SK-N-SH (cell line): ENCODE measurements at regions not wholly inside any gene's neighbourhood (a gene's known extent, or its start where the extent isn't known, plus 50 kb on each side); places are given as distances from the start of the nearest gene placed in this dataset.
A peak's percentile ranks its signal among the peaks of the same experiment; 100 is the strongest.

ENCODE experiments used
- CTCF ChIA-PET: fragments of 300-600, 350-600 bp; formaldehyde crosslinking; extraction: SDS; loops from one replicate; lab custom pipeline; 2021; lab: Yijun Ruan, JAX
- POLR2A ChIA-PET: fragments of 350-600 bp; sonication (Branson Sonifier 250); formaldehyde crosslinking; extraction: SDS; loops from one replicate; lab custom pipeline; 2020; ENCODE audit warnings: antibody characterized with exemption, inconsistent platforms; lab: Yijun Ruan, JAX
- DNase-seq: peaks from one replicate; pipeline ENCODE4 v3.0.0; 2012
- H2AFZ ChIP-seq: fragments of 200-600 bp; sonication (generic); 2 replicates; pipeline ENCODE4 v1.8.1; 2016; ENCODE audit warnings: antibody characterized with exemption, mild to moderate bottlenecking, low read depth
- H3F3A ChIP-seq: fragments of 200-600 bp; sonication (generic); replicated peaks from 2 replicates; pipeline ENCODE3; 2016; ENCODE audit warnings: antibody characterized with exemption, mild to moderate bottlenecking; ENCODE audit not compliant: insufficient read depth
- H3K27ac ChIP-seq, 2 experiments: fragments of 200-500 bp in 1 of 2; fragments of 200-600 bp in 1 of 2; sonication (Bioruptor generic) in 1 of 2; sonication (generic), shearing (Covaris generic) in 1 of 2; 2 replicates each; pipeline versions ENCODE4 v1.5.1 to v1.6.1; 2014 to 2016; ENCODE audit warnings: low read depth in 2 of 2, inconsistent platforms in 1 of 2, low read length in 1 of 2, mild to moderate bottlenecking in 1 of 2, mixed read lengths in 1 of 2
- H3K27me3 ChIP-seq: fragments of 200-600 bp; sonication (generic), shearing (Covaris generic); 2 replicates; pipeline ENCODE4 v1.6.1; 2016; ENCODE audit warnings: mixed run types; ENCODE audit not compliant: insufficient read depth
- H3K36me3 ChIP-seq, 2 experiments: fragments of 200-500 bp in 1 of 2; fragments of 200-600 bp in 1 of 2; sonication (Bioruptor generic) in 1 of 2; sonication (generic) in 1 of 2; replicated peaks in 1 of 2; 2 replicates each; pipeline versions ENCODE3 to v1.5.1; 2014 to 2016; ENCODE audit warnings: low read length in 1 of 2, mild to moderate bottlenecking in 1 of 2; ENCODE audit not compliant: insufficient read depth in 2 of 2, control insufficient read depth in 1 of 2
- H3K4me1 ChIP-seq, 2 experiments: fragments of 200-500 bp in 1 of 2; fragments of 200-600 bp in 1 of 2; sonication (Bioruptor generic) in 1 of 2; sonication (generic), shearing (Covaris generic) in 1 of 2; 2 replicates each; pipeline versions ENCODE4 v1.5.1 to v1.6.1; 2014 to 2016; ENCODE audit warnings: low read depth in 1 of 2, low read length in 1 of 2, mixed run types in 1 of 2; ENCODE audit not compliant: insufficient read depth in 2 of 2, control insufficient read depth in 1 of 2
- H3K4me2 ChIP-seq: fragments of 200-600 bp; sonication (generic), shearing (Covaris generic); 2 replicates; pipeline ENCODE4 v1.6.1; 2017; ENCODE audit warnings: mixed run types
- H3K4me3 ChIP-seq, 2 experiments: fragments of 200-500 bp in 1 of 2; fragments of 200-600 bp in 1 of 2; sonication (Bioruptor generic) in 1 of 2; sonication (generic), shearing (Covaris generic) in 1 of 2; 2 replicates each; pipeline versions ENCODE4 v1.5.1 to v1.8.1; 2014 to 2016; ENCODE audit warnings: low read depth in 2 of 2, inconsistent platforms in 1 of 2, low read length in 1 of 2, mild to moderate bottlenecking in 1 of 2, mixed read lengths in 1 of 2, moderate library complexity in 1 of 2
- H3K79me2 ChIP-seq: fragments of 200-600 bp; sonication (generic); 2 replicates; pipeline ENCODE4 v1.8.1; 2017; ENCODE audit warnings: mild to moderate bottlenecking; ENCODE audit not compliant: insufficient read depth
- H3K9ac ChIP-seq: fragments of 200-600 bp; sonication (generic); 2 replicates; pipeline ENCODE4 v1.6.1; 2017; ENCODE audit warnings: mixed run types
- H3K9me2 ChIP-seq: fragments of 200-600 bp; sonication (generic); 2 replicates; pipeline ENCODE4 v1.6.1; 2017; ENCODE audit warnings: mixed run types
- H3K9me3 ChIP-seq: fragments of 200-600 bp; sonication (generic); 2 replicates; pipeline ENCODE4 v1.6.1; 2017; ENCODE audit warnings: mixed run types, mild to moderate bottlenecking, moderate library complexity
- H4K20me1 ChIP-seq: fragments of 200-600 bp; sonication (generic); 2 replicates; pipeline ENCODE4 v1.6.1; 2017; ENCODE audit warnings: mild to moderate bottlenecking, mixed run types; ENCODE audit not compliant: insufficient read depth
- EP300 ChIP-seq, 2 experiments: IDR thresholded peaks; 2 replicates each; pipeline versions ENCODE4 v1.4.0 to v1.6.1; 2012; ENCODE audit warnings: borderline replicate concordance in 1 of 2, low read depth in 1 of 2, low read length in 1 of 2
- GABPA ChIP-seq: IDR thresholded peaks from 2 replicates; pipeline ENCODE4 v1.4.0; 2012; ENCODE audit warnings: low read depth, mild to moderate bottlenecking
- MXI1 ChIP-seq: IDR thresholded peaks from 2 replicates; pipeline ENCODE4 v1.6.1; 2012; ENCODE audit warnings: mild to moderate bottlenecking, low read depth, low read length, improper control_type of control experiment
- NFIC ChIP-seq: IDR thresholded peaks from 2 replicates; pipeline ENCODE4 v1.4.0; 2012; ENCODE audit warnings: borderline replicate concordance
- POLR2AphosphoS5 ChIP-seq: IDR thresholded peaks from 2 replicates; pipeline ENCODE4 v1.6.1; 2012; ENCODE audit warnings: low read depth, low read length
- RAD21 ChIP-seq: IDR thresholded peaks from 2 replicates; pipeline ENCODE4 v1.6.1; 2012; ENCODE audit warnings: mild to moderate bottlenecking, low read length
- RCOR1 ChIP-seq: fragments of 150-350 bp; IDR thresholded peaks from 2 replicates; pipeline ENCODE4 v1.6.1; 2017; ENCODE audit warnings: antibody characterized with exemption, low read length
- RXRA ChIP-seq: IDR thresholded peaks from 2 replicates; pipeline ENCODE4 v1.4.0; 2012; ENCODE audit warnings: low read depth, mild to moderate bottlenecking, borderline replicate concordance
- SMC3 ChIP-seq: IDR thresholded peaks from 2 replicates; pipeline ENCODE4 v1.6.1; 2012; ENCODE audit warnings: low read depth, low read length, improper control_type of control experiment
- TAF1 ChIP-seq: IDR thresholded peaks from 2 replicates; pipeline ENCODE4 v1.6.1; 2012; ENCODE audit warnings: low read depth, mild to moderate bottlenecking, low read length, moderate library complexity, borderline replicate concordance
- TCF12 ChIP-seq: IDR thresholded peaks from 2 replicates; pipeline ENCODE4 v1.4.0; 2012
- WGBS: methylation state at CpG from one replicate; pipeline ENCODE4 v1.1.6; 2017; ENCODE audit warnings: low lambda C conversion rate; 5-methylcytosine and 5-hydroxymethylcytosine counted together
- TF ChIP-seq, protein P1 (sequence below): IDR thresholded peaks from 2 replicates; pipeline ENCODE4 v1.4.0; 2012; ENCODE audit warnings: low read depth, borderline replicate concordance
- TF ChIP-seq, protein P2 (sequence below): IDR thresholded peaks from 2 replicates; pipeline ENCODE4; 2012

DNA sequence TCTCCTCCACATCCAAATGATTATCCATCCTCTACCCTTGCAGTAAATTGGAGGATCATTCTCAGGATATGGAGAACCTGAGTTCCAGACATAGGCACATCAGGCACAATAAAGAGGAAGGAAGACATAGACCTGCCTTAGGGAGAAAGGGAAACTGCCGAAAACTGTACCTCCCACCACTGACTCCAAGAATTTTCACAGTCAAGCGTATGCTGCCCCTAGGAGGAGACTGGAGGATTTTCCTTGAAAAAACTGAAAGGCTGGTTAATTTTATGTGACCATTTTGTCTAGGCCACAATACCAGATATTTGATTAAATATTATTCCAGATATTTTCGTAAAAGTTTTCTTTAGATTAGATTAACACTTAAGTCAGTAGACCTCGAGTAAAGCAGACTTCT is 638.5 kb upstream of the PKDCC start:
- CTCF ChIA-PET, result interaction anchor here (1.0 kb wide), 1 partner anchor 13 kb away, joined by 3 read pairs; no protein-coding TSS in a partner anchor

DNA sequence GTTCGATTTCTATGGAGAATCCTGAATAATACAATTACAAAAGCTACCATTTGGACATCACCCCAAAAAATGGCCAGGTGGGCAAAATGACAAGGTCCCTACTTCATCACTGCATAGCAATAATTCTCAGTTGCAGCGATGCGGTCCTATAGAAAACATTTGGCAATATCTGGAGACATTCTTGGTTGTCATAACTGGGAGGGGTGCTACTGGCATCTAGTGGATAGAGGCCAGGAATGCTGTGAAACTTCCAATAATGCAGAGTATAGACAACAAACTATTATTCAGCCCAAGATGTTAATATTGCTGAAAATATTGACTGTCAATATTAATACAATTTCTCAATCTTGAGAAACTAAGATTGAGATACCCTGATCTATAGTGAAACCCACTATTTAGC is 637.8 kb upstream of the PKDCC start:
- H3K9ac ChIP-seq, result no peak overlapping the region
- CTCF ChIA-PET, result interaction anchor here (0.6 to 1.0 kb wide), 2 partner anchors 12 to 1051 kb away, joined by 3 read pairs; no protein-coding TSS in a partner anchor
- no peaks in the 10 kb centered on the region for H4K20me1 ChIP-seq

More for the DNA sequence above, 638.5 kb upstream of the PKDCC start:
- no peaks in the 10 kb centered on the region for H3K9me3 ChIP-seq
- no peaks in the 10 kb centered on the region for H3K27me3 ChIP-seq
- H3K79me2 ChIP-seq, result no peaks in the 10 kb centered on the region
- H2AFZ ChIP-seq, result no peak overlapping the region
- H3K4me1 ChIP-seq, result no peaks in the 10 kb centered on the region
- TF ChIP-seq POLR2AphosphoS5 (no peak), RCOR1 (no peak), RAD21 (0 out of 2 replicates have a peak, but pooled peaks have one; percentile 9)
- DNase-seq, result no peak
- POLR2A ChIA-PET, result no interaction called here
- no peak overlapping the region for H3K27ac ChIP-seq
- no peak overlapping the region for H3K4me3 ChIP-seq
- no peak overlapping the region for H3K9ac ChIP-seq
- no peaks in the 10 kb centered on the region for H4K20me1 ChIP-seq
- no peaks in the 10 kb centered on the region for H3K9me2 ChIP-seq
- no peaks in the 10 kb centered on the region for H3K36me3 ChIP-seq
- no peaks in the 10 kb centered on the region for H3F3A ChIP-seq
- WGBS, result 17% methylated on average over 4 of the region's 4 CpGs
- no peak overlapping the region for H3K4me2 ChIP-seq

DNA sequence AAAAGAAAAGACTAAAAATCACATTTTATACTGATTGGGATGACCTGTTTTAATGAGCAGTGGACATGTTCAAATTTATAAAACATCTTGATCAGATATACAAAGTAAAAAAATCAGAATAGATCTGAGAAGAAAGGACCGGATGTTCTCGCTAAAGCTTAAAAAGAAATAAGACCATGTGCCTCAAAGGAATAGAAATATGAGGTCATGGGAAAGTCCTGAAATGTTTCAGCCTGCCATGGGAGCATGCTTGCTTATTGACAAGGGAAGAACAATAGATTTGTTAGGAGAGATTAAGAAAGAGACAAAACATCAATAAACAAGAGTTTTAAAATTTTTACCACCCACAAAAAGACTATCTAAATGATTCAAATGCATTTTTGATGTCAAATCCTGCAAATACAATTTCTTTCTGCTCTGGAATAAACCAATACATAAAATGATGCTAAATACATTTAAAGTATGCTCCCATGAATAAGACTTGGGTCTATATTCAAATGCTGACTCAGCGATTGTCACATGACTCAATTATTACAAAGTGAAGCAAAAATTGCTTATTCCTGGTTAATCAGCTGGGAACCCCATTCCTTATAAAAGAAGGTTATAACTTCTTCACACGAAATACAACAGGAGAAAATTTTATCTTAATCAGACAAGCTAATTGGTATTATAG is 633.9 kb upstream of the PKDCC start:
- H3K79me2 ChIP-seq, result no peaks in the 10 kb centered on the region
- no peaks in the 10 kb centered on the region for H3K9me2 ChIP-seq
- H3K4me3 ChIP-seq, result no peak overlapping the region
- H3K9me3 ChIP-seq, result no peaks in the 10 kb centered on the region
- no peak overlapping the region for H3K27ac ChIP-seq
- POLR2A ChIA-PET, result interaction anchor here (1.0 kb wide), 1 partner anchor 285 kb away, joined by 3 read pairs; no protein-coding TSS in a partner anchor
- TF ChIP-seq, protein P1, sequence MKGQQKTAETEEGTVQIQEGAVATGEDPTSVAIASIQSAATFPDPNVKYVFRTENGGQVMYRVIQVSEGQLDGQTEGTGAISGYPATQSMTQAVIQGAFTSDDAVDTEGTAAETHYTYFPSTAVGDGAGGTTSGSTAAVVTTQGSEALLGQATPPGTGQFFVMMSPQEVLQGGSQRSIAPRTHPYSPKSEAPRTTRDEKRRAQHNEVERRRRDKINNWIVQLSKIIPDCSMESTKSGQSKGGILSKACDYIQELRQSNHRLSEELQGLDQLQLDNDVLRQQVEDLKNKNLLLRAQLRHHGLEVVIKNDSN, result no peak
- no peak for TF ChIP-seq NFIC
- TF ChIP-seq TAF1, result no peak
- no peak for TF ChIP-seq GABPA
- no peak for TF ChIP-seq EP300 (IDR thresholded peaks at IDR 0.05; ENCODE audit: borderline replicate concordance in 1 of 2, low read depth in 1 of 2, low read length in 1 of 2)
- TF ChIP-seq RXRA, result no peak
- no peak for TF ChIP-seq MXI1
- no peak for TF ChIP-seq TCF12
- TF ChIP-seq, protein P2, sequence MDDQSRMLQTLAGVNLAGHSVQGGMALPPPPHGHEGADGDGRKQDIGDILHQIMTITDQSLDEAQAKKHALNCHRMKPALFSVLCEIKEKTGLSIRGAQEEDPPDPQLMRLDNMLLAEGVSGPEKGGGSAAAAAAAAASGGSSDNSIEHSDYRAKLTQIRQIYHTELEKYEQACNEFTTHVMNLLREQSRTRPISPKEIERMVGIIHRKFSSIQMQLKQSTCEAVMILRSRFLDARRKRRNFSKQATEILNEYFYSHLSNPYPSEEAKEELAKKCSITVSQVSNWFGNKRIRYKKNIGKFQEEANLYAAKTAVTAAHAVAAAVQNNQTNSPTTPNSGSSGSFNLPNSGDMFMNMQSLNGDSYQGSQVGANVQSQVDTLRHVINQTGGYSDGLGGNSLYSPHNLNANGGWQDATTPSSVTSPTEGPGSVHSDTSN, result no peak
- H3F3A ChIP-seq, result no peaks in the 10 kb centered on the region
- CTCF ChIA-PET, result interaction anchor here (0.6 to 6.1 kb wide), 35 partner anchors 9 to 1500 kb away, joined by 3 to 133 read pairs (median 4); no protein-coding TSS in a partner anchor
- no peak overlapping the region for H3K9ac ChIP-seq
- WGBS, result 42% methylated on average over 4 of the region's 4 CpGs
- no peaks in the 10 kb centered on the region for H3K36me3 ChIP-seq
- no peak for DNase-seq
- H3K27me3 ChIP-seq, result no peaks in the 10 kb centered on the region
- H4K20me1 ChIP-seq, result no peaks in the 10 kb centered on the region
- H2AFZ ChIP-seq, result no peak overlapping the region
- no peaks in the 10 kb centered on the region for H3K4me1 ChIP-seq
- no peak overlapping the region for H3K4me2 ChIP-seq

More for the DNA sequence above, 637.8 kb upstream of the PKDCC start:
- H3K4me3 ChIP-seq, result no peak overlapping the region
- 59% methylated on average over 3 of the region's 3 CpGs for WGBS
- H3K4me1 ChIP-seq, result no peaks in the 10 kb centered on the region
- no peak overlapping the region for H3K4me2 ChIP-seq
- no peaks in the 10 kb centered on the region for H3K36me3 ChIP-seq
- no peaks in the 10 kb centered on the region for H3F3A ChIP-seq
- POLR2A ChIA-PET, result no interaction called here
- peak; percentile 10; the same call in 1 of the 2 replicates for TF ChIP-seq SMC3
- TF ChIP-seq RAD21, result peak; percentile 48
- TF ChIP-seq, protein P2, result no peak
- DNase-seq, result no peak
- no peaks in the 10 kb centered on the region for H3K27me3 ChIP-seq
- H3K79me2 ChIP-seq, result no peaks in the 10 kb centered on the region
- no peaks in the 10 kb centered on the region for H3K9me2 ChIP-seq
- no peaks in the 10 kb centered on the region for H3K9me3 ChIP-seq
- H3K27ac ChIP-seq, result no peak overlapping the region
- no peak overlapping the region for H2AFZ ChIP-seq
